PFSK-1 (cell line): ENCODE measurements at regions not wholly inside any gene's neighbourhood (a gene's known extent, or its start where the extent isn't known, plus 50 kb on each side); places are given as distances from the start of the nearest gene placed in this dataset.

Experiments used
- FOXP2 ChIP-seq: optimal IDR thresholded peaks from 2 replicates; pipeline ENCODE3; 2011; ENCODE audit warnings: borderline replicate concordance, control low read depth, inconsistent platforms; ENCODE audit not compliant: insufficient read depth; ENCODE audit errors: extremely low read length, extremely low read depth
- POLR2AphosphoS5 ChIP-seq: IDR thresholded peaks from 2 replicates; pipeline ENCODE4 v1.6.1; 2012; ENCODE audit warnings: low read depth, mild to moderate bottlenecking, control low read depth, low read length, moderate library complexity
- REST ChIP-seq, 2 experiments: IDR thresholded peaks; 2 replicates each; pipeline versions ENCODE4 v1.6.1 to v1.8.0; 2011 to 2012; ENCODE audit warnings: low read depth in 2 of 2, low read length in 2 of 2, control low read depth in 1 of 2, inconsistent platforms in 1 of 2, mild to moderate bottlenecking in 1 of 2, moderate library complexity in 1 of 2; ENCODE audit not compliant: insufficient read depth in 1 of 2
- SIN3A ChIP-seq: IDR thresholded peaks from 2 replicates; pipeline ENCODE4 v1.6.1; 2012; ENCODE audit warnings: mild to moderate bottlenecking, low read length, moderate library complexity, borderline replicate concordance; ENCODE audit not compliant: insufficient read depth
- TAF1 ChIP-seq: IDR thresholded peaks from 2 replicates; pipeline ENCODE4 v1.6.1; 2012; ENCODE audit warnings: low read length, control low read depth, borderline replicate concordance; ENCODE audit not compliant: insufficient read depth

GRCh38 chr1:185479796-185480195, 162.8 kb upstream of the IVNS1ABP start:
- no peak for TF ChIP-seq SIN3A

DNA sequence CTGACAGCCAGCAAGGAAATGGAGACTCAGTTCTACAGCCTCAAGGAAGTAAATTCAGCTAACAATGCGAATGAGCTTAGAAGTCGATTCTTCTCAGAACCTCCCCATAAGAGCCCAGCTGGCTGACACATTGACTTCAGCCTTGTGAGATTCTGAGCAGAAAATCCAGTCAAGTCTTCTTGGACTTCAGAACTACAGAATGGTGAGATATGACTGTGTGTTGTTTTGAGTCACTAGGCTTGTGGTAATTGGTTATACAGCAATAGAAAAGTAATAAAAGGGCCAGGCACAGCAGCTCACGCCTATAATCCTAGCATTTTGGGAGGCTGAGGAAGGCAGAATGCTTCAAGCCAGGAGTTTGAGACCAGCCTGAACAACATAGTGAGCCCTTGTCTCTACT, 161.8 kb upstream of the IVNS1ABP start:
- no peak for TF ChIP-seq SIN3A
- TF ChIP-seq POLR2AphosphoS5 = no peak
- TF ChIP-seq FOXP2 = no peak
- no peak for TF ChIP-seq REST (IDR thresholded peaks at IDR 0.05; ENCODE audit: insufficient read depth in 1 of 2, low read depth in 2 of 2, low read length in 2 of 2)
- no peak for TF ChIP-seq TAF1

DNA sequence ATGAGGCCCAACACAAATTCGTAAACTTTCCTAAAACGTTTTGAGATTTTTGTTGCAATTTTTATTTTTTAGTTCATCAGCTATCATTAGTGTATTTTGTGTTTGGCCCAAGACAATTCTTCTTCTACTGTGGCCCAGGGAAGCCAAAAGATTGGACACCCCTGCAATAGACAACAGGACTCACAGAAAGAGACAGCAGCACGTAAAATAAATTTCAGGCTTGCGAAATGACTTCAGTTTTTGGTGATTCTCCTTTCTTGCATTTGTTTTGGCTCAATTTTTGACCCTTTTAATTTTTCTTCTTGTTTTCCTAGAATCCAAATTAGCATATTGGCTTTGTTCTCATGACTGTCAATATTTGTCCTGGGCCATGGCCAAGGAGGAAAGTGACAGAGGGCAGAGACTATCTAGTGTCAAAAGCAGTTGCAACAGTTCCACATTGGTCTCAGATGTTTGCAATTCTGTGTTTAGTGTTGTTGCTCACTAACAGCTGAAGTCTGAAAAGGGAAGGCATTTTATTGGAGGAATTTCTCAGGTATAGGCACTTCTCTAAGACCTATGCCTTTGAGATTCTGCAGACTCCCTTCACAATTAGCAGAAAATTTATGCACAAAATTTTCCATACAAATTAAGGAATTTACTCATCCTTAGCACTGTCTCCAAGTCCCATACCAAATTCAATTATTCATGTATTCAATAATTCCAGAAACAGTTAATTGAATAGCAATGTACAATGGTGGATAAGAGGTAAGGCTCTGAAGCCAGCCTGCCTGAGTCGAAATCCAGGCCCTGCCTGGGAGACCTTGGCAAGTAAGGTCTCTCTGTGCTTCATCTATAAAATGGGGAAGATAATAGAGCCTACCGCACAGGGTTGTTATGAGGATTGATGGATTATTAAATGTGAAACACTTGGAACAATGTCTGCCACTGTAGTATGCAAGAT, 160.9 kb upstream of the IVNS1ABP start:
- no peak for TF ChIP-seq POLR2AphosphoS5
- no peak for TF ChIP-seq SIN3A
- TF ChIP-seq TAF1 = no peak
- no peak for TF ChIP-seq FOXP2
- TF ChIP-seq REST (IDR thresholded peaks at IDR 0.05; ENCODE audit: insufficient read depth in 1 of 2, low read depth in 2 of 2, low read length in 2 of 2) = no peak

DNA sequence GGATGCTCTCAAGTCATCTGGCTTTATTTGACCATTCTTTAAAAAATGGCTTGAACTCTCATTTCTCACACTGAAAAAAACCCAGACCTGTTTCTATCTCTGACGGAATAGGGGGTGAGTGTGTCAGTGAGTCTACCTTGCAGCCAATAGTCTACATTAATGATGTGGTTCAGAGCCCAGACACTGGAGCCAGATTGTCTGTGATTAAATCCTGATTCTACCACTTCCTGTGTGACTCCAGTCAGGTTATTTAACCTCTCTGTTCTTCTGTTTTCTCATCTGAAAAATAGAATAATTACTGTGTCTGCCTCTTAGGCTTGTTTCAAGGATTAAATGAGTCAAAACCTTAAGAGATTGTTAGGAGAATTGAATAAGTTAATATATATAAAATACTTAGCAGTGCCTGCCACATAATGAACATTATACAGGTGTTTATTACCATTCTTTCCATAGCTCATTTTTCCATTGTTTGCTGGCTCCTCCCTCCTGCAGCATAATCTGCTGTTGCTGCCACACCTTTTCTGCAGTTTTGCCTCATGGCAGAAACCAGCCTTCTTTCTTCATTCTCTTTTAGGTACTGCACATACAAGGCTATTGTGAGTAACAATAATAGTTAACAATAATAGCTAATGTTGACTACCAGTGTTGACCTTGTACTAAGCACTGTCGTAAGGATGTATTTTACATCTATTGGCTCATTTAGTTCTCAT, 157.6 kb upstream of the IVNS1ABP start:
- TF ChIP-seq SIN3A (no peak), TAF1 (no peak), POLR2AphosphoS5 (no peak), REST (IDR thresholded peaks at IDR 0.05; ENCODE audit: insufficient read depth in 1 of 2, low read depth in 2 of 2, low read length in 2 of 2) (no peak), FOXP2 (no peak)

- TF ChIP-seq REST (IDR thresholded peaks at IDR 0.05; ENCODE audit: insufficient read depth in 1 of 2, low read depth in 2 of 2, low read length in 2 of 2) (no peak), SIN3A (no peak), TAF1 (no peak), FOXP2 (no peak), POLR2AphosphoS5 (no peak)
Observed at GRCh38 chr1:185473186-185473585, 156.1 kb upstream of the IVNS1ABP start.
